ENCODE measurements at regions not wholly inside any gene's neighbourhood (a gene's known extent, or its start where the extent isn't known, plus 50 kb on each side); places are given as distances from the start of the nearest gene placed in this dataset.
"Not testable (repeated sequence)": the region's sequence is repeated elsewhere in the genome, so short reads cannot be mapped to it uniquely, and the experiment has no call there.

DNA sequence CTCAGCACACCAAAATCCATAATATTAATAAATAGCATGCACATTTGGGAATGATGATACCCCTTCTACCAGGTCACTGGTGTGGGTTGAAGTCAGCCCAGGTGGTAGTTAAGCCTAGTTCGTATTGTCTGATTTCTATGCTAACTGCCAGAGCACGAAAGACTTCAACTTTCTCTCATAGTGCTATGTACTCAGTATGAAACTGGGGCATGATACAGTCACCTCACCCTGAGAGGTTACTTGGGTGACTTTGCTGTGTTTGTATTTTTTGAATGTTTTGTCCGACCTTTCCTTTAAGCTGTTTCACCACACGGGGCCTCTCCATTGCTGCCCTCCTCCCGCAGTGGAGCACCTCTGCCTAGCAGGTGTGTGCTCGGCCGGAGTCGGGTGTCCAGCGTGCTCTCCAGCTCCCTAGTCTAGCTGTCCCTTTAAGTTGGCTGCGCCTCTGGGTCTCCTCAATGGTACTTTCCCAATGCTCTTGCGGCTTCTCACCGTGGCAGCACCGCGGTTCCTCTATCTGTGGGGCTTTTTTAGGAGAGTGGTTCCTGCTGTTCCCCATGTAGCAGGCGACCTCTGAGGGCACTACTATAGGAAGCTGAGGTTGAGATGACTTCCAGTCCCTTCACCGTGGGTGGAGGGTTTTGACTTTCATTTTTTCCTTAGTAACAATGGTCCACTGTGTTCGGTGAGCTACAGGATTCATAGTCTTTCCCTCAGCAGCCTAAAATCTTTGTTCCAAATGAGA is 524.0 kb upstream of the PFKP start:
- DNase-seq (ENCODE audit: low read depth) = no peak

DNA sequence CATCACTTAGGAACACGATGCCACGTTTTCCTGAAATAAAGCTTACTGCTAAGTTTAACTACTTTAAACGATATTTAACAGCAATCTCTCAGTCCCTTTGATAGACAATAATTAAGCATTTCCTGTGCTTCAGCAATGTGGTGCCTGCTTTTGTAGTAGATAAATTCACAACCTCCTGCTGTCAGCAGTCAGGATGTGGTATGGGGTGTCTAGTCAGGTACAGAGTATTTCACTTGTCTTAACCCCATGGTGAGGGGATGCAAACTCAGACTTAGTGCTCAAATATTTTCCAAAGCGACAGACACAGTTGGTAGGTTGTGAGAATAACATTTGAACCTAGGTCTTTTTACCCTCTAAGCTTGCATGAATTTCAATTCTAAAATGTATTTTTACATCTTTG is 526.2 kb upstream of the PFKP start:
- DNase-seq (ENCODE audit: low read depth) = no peak

DNA sequence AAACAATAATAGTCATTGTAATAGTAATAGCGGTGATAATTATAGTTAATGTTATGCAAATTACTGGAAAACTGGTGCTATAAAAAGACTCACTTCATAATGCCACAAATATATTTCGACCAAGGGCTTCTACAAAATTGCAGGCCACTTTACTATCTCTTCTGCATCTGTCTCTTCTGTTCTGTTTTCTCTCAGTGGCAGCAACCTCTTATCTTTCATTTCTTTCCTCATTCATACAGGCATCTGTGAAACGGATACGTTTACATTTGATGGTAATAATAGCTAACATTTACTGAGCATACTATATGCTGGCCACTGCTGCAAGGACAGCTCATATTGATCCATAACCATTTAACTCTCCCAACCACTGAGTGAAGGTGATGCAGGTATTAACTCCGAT is 537.4 kb upstream of the PFKP start:
- DNase-seq (ENCODE audit: low read depth) = no peak

DNA sequence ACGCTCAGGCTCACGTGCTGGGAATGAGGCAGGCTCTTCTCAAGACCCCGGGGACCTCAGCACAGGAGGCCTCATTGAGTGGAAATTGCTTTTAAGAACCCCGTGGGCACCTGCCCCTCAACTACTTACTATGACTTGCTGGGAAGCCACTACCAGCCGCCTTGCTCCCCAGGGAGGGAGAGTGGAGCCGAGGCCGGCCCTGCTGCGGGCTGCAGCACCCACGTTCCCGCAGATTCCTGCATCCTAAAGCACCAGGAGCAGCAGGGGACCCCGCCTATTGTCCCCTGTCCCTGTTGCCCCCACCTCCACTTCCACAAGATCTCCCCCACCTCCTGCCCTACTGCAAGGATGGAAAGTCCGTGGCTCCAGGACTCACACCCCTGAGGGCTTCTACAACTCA is 541.6 kb upstream of the PFKP start:
- DNase-seq (ENCODE audit: low read depth) = no peak

DNA sequence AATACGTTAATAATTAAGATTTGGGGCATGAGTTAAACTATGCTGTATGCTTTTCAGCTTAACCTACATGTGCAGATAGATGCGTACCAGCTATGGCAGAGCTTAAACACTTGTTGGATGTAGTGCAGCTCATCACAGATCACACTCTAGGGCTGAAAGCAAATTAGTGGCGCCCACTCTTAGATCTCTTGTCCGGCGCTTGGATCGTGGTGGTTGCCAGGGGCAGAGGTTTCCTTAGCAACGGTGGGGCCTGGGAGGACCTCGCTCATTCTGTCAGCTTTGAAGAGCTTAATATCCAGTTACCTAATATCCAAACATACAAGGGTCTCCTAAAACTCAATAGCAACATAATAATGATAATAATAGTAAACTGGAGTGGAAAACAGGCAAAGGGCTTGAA is 548.2 kb upstream of the PFKP start:
- DNase-seq (ENCODE audit: low read depth) = no peak

DNA sequence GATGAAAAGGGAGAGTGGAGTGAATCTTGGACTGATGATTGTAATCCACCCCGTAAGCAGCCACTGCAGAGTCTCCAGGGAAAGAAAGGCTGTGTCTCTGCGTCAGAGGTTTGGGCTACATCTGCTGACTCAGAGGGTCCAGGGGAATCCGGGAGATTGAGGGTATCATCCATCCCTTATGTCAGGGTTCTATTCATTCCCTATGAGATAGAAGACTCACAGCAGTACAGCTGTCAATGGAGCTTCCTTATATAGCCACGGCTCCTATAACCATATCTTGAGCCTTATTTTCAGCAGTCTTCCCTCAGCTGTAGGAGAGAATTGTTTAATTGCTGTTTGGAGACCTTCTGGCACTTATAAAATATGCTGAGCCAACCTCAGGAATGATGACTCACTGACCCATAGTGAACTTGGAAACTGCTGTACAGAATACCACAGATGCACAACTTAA is 558.2 kb upstream of the PFKP start:
- DNase-seq (ENCODE audit: low read depth) = peak; percentile 61

DNA sequence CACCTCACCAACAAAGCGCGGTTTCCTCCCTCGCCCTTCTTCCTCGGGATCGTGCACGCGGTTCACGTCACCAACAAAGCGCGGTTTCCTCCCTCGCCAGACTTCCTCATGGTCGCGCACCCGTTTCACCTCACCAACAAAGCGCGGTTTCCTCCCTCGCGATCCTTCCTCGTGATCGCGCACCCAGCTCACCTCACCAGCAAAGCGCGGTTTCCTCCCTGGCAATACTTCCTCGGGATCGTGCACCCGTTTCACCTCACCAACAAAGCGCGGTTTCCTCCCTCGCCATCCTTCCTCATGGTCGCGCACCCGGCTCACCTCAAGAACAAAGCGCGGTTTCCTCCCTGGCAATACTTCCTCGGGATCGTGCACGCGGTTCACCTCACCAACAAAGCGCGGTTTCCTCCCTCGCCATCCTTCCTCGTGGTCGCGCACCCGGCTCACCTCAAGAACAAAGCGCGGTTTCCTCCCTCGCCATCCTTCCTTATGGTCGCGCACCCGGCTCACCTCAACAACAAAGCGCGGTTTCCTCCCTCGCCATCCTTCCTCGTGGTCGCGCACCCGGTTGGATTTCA is 565.9 kb upstream of the PFKP start:
- DNase-seq (ENCODE audit: low read depth) = not testable (repeated sequence)

DNA sequence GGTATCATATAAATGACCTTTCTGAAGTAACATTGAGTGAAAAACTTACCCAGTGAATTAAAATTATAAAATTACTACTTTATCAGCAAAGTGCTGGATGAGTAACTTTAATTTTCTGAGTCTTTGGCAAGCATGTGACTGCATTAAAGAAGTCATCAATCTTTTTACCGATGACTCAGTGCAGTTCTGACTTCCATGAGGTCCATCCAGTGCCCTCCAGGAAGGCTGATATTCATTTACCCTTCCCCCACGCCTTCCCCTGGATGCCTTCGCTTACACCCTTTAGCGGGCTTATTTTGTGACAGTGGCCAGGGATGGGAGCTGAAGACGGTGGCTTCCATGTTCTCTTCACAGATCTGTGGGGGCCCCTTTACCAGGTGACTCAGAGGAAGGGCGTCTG is 572.9 kb upstream of the PFKP start:
- DNase-seq (ENCODE audit: low read depth) = no peak

DNA sequence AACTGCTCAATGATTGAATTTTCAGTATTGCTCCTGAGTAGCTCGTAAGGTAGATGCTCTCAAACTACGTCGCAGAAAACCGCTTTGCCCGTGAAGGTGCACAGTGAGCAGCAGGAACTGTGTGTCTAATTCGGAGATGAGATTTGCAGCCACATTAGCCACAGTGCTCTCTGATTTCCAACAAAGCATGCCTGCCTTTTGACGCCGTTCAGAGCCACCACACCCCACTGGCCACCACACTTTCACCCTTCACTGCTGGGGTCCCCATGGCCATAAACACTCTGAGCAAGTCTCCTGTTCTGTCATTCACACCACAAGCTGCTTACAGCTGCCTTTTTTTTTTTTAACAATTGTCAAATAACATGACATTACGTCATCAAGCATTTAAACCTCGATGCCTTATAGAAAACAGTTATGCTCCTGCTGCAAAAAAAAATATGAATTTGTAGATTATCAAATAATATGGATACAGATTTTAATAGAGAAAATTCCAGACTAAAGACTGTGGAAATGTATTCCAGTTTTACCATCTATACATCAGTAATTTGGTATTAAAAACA is 578.8 kb upstream of the PFKP start:
- no peak for DNase-seq (ENCODE audit: low read depth)

DNA sequence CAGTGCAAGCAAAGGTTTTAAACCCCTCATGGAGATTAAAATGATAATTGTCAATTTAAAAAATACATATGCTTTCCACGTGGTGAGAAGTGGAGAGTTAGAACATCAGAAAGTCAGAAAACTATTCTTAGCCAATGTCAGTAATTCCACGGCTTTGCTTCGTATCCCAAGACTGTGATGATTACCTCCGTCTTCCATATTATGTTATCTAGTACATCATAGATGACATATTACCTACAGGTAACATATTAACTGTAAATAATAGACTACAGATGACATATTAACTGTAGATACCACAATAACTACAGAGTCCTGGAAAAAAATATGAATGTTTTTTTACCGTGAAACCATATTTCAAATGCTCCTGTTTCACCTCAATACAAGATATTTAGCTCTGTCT is 579.4 kb upstream of the PFKP start:
- DNase-seq (ENCODE audit: low read depth) = no peak

DNA sequence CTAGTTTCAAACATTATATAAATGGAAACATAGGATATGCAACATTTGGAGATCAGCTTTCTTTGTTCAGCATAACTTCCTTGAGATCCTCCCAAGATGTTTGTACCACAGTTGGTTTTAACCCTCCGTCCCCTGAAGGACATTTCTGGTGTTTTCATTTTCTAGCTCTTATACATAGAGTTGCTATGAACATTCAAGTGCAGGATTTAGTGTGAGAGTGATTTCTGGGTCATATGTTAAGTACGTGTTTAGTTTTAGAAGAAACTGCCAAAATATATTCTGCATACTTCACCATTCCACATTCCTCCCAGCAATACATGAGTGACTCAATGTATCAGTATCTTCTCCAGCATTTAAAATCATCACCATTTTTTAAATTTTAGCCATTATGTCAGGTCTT is 588.7 kb upstream of the PFKP start:
- DNase-seq (ENCODE audit: low read depth) = no peak

DNA sequence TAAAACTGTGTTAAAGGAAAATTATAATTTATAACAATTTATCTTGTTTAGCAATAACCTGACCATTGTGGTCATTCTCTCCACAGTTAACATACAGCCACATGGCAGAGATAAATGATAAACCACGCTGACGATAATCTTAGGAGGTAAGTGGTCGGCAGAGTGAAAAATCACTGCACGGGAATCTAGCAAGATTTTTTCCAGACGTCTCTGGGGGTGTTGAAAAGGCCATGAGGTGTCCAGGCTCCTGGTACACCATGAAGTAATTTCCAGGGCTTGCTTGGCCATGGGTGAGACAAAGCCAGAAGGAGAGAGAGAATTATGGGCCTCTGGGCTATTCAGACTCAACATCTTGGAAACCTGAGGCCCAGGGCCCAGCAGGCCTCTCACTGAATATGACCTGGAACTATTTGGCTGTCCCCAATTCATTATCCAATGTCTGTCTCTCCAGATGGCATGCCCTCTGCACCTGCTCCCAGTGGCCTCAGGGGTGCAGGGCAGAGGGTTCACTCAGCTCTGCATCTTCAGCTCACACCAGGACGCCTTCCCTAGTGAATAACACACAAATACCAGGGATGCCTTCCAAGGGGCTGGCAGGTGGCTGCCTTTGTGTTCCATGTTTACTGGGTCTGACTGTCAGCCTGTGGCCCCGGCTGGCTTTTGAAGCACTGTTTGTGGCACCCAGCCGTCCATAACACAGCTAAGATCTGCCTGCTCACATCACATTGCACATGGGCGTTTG is 590.4 kb upstream of the PFKP start:
- no peak for DNase-seq (ENCODE audit: low read depth)

DNA sequence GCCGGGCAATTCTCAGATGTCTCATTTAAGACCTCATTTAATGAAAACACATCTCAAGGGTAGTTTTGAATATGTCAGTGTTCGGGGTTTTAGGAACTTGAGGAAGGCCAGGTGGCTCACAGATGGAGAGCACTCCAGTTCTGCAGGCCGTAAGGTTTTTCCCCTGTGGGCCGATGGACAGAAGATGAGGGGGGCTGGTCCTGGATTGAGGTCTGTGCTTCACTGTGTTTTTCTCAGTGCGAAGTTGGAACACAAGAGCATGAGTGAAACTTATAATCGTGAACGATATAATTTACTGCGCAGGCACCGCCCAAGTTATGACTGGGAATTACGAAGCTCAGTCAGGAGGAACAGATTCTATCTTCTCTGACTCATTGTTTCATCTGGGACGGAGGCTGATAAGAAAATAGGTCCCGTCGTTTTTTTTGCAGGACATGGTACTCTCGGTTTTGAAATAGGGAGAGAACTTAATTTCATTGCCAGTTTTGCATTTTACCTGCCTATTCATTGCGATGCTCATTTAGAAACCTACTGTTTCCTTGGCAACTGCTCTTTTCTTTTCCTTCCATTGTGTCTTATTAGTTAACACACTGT is 591.0 kb upstream of the PFKP start:
- no peak for DNase-seq (ENCODE audit: low read depth)

DNA sequence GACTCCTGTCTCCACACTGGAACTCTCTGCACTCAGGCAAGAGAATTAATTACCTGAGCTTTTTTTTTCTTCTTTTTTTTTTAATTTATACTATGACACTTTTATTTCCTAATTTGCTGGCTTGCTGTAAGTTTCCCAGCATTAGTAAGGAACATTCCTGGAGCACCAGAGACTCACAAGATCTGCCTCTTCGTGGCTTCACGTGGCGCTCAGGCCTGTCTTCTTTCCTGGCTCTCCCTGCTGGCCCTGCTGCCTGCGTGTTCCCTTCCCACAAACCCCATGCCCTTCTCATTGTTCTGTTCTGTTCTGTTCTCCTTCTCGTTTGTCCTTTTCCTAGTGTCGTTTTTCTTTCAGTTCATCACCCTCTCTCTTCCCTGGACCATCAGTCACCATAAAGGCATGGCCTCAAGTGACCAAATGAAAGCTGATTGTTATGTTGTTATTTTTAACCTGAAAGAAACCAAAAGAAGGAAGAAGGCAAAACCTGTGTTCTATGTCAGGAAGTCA is 591.6 kb upstream of the PFKP start:
- DNase-seq (ENCODE audit: low read depth) = no peak

DNA sequence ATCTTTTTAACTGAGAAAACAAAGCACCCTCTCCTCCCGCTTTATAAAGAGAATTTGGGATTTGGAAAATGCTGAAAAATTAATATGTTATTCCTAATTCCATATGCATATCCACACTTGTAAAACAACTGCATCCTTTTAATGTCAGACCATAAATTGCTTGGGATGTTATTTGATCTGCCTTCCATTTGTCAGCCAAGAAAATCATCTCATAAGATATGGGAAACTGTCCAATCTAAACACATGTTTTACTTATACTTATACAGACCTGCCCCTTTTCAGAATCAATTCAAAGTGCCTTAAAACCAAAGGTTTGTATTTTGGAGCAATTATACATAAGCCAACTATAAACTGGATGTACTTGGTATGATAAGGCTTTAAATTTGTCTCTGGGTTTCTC is 595.5 kb upstream of the PFKP start:
- DNase-seq (ENCODE audit: low read depth) = no peak

DNA sequence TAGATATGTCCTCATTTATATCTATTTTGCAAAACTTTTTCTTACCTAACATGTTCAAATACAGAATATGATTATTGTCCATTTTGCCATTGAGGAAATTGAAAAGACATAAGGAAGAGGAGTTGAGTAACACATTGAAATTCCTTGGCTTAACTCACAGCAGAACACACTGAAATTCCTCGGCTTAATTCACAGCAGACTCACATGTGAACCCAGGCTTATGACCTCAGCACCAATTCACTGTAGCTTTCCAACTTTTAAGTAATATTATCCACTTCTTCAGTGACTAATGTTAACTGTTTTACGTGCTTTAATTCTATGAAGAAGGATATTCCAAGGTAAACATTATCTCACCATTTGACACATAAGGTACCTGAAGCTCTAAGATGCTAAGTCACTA is 597.5 kb upstream of the PFKP start:
- DNase-seq (ENCODE audit: low read depth) = no peak

DNA sequence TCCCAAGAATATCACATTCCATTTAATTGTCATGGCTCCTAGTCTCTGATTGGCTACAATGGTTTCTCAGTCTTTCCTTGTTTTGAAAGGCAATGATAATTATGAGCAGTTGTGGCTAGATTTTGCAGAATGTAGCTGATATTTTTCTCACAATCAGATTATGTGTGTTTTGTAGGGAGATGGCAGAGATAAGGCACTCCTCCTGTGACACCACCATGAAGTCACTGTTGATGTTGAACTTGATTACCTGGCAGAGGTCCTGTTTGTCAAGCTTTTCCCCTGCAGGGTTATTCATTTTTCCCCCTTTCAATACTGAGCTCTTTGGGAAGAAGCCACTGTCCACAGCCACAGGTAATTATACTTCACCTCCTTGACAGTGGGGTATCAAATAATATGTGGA is 602.9 kb upstream of the PFKP start:
- DNase-seq (ENCODE audit: low read depth) = no peak

DNA sequence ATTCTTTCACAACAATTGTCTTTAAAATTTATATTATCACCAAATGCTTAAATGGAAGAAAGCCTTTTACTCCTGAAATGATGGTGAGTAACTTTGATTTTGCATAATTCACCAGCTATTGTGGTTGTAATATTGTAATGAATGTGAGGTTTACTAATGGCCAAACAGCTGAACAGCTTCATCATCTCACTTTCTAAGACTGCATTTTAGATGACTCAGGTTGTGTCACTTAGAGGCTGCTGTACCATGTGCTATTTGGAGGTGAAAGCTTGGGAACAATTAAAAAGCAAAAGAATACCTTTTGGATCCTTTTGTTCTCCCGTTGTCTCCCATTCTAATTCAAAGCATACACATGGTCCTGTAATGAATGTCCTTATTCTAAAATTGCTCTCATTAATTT is 604.0 kb upstream of the PFKP start:
- DNase-seq (ENCODE audit: low read depth) = no peak

DNA sequence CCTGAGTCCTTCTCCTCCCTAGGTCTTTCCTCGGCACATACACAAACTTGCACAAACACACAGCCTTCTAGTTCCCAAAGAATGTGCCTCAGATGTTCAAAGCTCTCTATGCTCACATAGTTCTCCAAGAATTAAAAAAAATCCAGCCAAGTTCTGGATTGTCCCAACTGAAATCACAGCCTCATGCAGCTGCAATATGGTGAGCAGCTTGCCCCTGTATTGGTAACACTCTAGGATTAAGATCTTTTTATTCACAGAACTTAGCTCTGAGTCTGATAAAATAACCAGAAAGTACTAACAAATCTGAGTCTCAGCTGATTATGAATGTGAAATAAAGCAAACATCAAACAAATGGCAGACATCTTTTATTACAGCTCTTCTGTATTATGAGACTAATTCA is 604.8 kb upstream of the PFKP start:
- DNase-seq (ENCODE audit: low read depth) = no peak

DNA sequence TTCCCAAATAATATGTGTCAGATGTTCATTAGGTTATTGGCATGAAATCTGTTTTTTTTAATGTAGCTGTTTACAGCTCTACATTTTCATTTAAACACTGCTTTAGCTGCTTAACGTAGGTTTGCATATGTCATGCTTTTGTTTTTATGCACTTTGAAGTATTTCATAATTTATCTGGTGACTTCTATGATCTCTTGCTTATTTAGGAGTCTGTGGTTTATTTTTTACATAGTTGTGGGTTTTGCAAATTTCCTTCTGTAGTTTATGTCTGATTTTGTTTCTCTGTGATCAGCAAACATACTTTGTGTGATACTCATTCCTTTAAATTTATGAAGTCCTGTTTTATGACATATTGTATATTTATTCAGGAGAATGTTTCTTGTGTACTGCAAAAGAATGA is 606.5 kb upstream of the PFKP start:
- DNase-seq (ENCODE audit: low read depth) = no peak

DNA sequence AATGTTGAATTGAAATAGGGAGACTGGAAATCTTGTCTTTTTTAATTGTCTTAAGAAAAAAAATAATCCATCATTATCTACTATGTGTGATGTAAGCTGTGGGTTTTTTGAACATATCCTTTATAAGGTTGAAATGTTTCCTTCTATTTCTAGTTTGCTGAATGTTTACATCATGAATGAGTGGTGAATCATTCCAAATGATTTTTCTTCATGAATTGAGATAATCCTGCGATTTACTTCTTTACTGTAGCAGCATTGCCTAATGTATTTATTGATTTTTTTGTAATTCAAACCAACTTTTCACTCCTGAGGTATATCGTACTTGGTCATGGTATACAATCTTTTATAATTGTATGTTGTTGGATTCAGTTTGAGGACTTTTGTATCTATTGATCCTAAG is 607.6 kb upstream of the PFKP start:
- no peak for DNase-seq (ENCODE audit: low read depth)

DNA sequence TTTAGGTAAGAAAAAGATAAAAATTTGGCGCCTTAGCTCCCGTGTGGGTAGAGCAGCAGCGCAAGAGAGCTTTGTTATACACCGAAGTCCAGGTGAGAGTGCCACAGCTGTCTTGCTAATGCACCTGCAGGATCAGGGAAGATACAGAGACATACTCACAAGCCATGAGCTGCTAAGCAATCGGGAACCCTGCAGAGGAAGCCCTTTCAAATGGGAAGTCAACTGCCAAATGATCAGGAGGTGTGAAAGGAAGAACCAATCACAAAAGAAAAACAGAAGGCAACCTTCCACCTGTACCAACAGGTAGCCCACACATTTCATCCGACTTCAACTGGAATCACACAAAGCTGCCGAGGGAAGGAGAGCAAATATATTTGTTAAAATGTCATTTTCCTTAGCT is 610.5 kb upstream of the PFKP start:
- no peak for DNase-seq (ENCODE audit: low read depth)
